Chondrocyte (in vitro differentiated cells): ENCODE measurements at regions not wholly inside any gene's neighbourhood (a gene's known extent, or its start where the extent isn't known, plus 50 kb on each side); places are given as distances from the start of the nearest gene placed in this dataset.
A peak's percentile ranks its signal among the peaks of the same experiment; 100 is the strongest.

ENCODE experiments used
- DNase-seq: peaks from one replicate; pipeline ENCODE4 v3.0.0; 2021; ENCODE audit warnings: mixed read lengths, low spot score
- H3K27ac Mint-ChIP-seq: one replicate; pipeline ENCODE4 v1.8.0; 2021; ENCODE audit warnings: mild to moderate bottlenecking, moderate library complexity, mixed read lengths; ENCODE audit not compliant: unreplicated experiment
- H3K27me3 Mint-ChIP-seq: 2 replicates; pipeline ENCODE4 v1.8.0; 2021; ENCODE audit warnings: low read depth, mixed read lengths
- H3K36me3 Mint-ChIP-seq: 2 replicates; pipeline ENCODE4 v1.8.0; 2021; ENCODE audit warnings: low read depth, mixed read lengths
- H3K4me1 Mint-ChIP-seq: 2 replicates; pipeline ENCODE4 v1.8.0; 2021; ENCODE audit warnings: low read depth, mild to moderate bottlenecking, mixed read lengths
- H3K4me3 Mint-ChIP-seq: one replicate; pipeline ENCODE4 v1.8.0; 2021; ENCODE audit warnings: mild to moderate bottlenecking, moderate library complexity, mixed read lengths; ENCODE audit not compliant: unreplicated experiment
- H3K9me3 Mint-ChIP-seq: 2 replicates; pipeline ENCODE4 v1.8.0; 2021; ENCODE audit warnings: low read depth, mixed read lengths
- CTCF ChIP-seq: fragments of 200-600 bp; sonication (generic); IDR thresholded peaks from 2 replicates; pipeline ENCODE4 v1.5.0; 2021; ENCODE audit warnings: antibody characterized with exemption, mild to moderate bottlenecking, moderate library complexity

GRCh38 chr4:177853229-177853628, 411.0 kb upstream of the AGA start:
- no peak for TF ChIP-seq CTCF
- no peak overlapping the region for H3K27ac Mint-ChIP-seq
- no peaks in the 10 kb centered on the region for H3K4me1 Mint-ChIP-seq
- no peaks in the 10 kb centered on the region for H3K36me3 Mint-ChIP-seq
- peak; percentile 61 for DNase-seq
- H3K4me3 Mint-ChIP-seq: no peak overlapping the region
- no peaks in the 10 kb centered on the region for H3K27me3 Mint-ChIP-seq
- peaks cover 7% of the 10 kb centered on the region for H3K9me3 Mint-ChIP-seq

- Mint-ChIP-seq H3K27me3 (no peaks in the 10 kb centered on the region), H3K4me1 (no peaks in the 10 kb centered on the region), H3K9me3 (peaks cover 3% of the 10 kb centered on the region), H3K4me3 (no peak overlapping the region), H3K36me3 (no peaks in the 10 kb centered on the region), H3K27ac (no peak overlapping the region)
- no peak for TF ChIP-seq CTCF
- no peak for DNase-seq
Measured at GRCh38 chr4:177855507-177856197, 413.4 kb upstream of the AGA start.

- DNase-seq: no peak
- no peak overlapping the region for H3K4me3 Mint-ChIP-seq
- TF ChIP-seq CTCF: no peak
- no peak overlapping the region for H3K27ac Mint-ChIP-seq
- H3K9me3 Mint-ChIP-seq: no peaks in the 10 kb centered on the region
- H3K36me3 Mint-ChIP-seq: no peaks in the 10 kb centered on the region
- H3K27me3 Mint-ChIP-seq: no peaks in the 10 kb centered on the region
- H3K4me1 Mint-ChIP-seq: no peaks in the 10 kb centered on the region
Measured at GRCh38 chr4:177860171-177860570, 417.9 kb upstream of the AGA start.

- Mint-ChIP-seq H3K27ac (no peak overlapping the region), H3K27me3 (no peaks in the 10 kb centered on the region), H3K4me3 (no peak overlapping the region), H3K36me3 (no peaks in the 10 kb centered on the region), H3K4me1 (no peaks in the 10 kb centered on the region), H3K9me3 (peaks cover 3% of the 10 kb centered on the region)
- TF ChIP-seq CTCF: no peak
- peak; percentile 64 for DNase-seq
Measured at GRCh38 chr4:177861551-177862094, 419.4 kb upstream of the AGA start.

- Mint-ChIP-seq H3K4me3 (no peak overlapping the region), H3K36me3 (no peaks in the 10 kb centered on the region), H3K4me1 (no peaks in the 10 kb centered on the region), H3K27me3 (no peaks in the 10 kb centered on the region), H3K27ac (no peak overlapping the region), H3K9me3 (peaks cover 3% of the 10 kb centered on the region)
- TF ChIP-seq CTCF: no peak
- DNase-seq: no peak
Measured at GRCh38 chr4:177862541-177863176, 420.4 kb upstream of the AGA start.
